22Rv1 (cell line): ENCODE measurements at regions not wholly inside any gene's neighbourhood (a gene's known extent, or its start where the extent isn't known, plus 50 kb on each side); places are given as distances from the start of the nearest gene placed in this dataset.

Experiments
- CTCF ChIP-seq: fragments of 450-650 bp; IDR thresholded peaks from 2 replicates; pipeline ENCODE4 v1.5.1; 2017; ENCODE audit warnings: mild to moderate bottlenecking
- ZFX ChIP-seq: fragments of 450-650 bp; IDR thresholded peaks from 2 replicates; pipeline ENCODE4 v1.6.1; 2017; ENCODE audit warnings: antibody characterized with exemption, borderline replicate concordance

- TF ChIP-seq CTCF (no peak), ZFX (no peak)
These were observed 98.3 kb downstream of the BMP4 start for GRCh38 chr14:53858345-53858684.
